MM.1S (cell line): ENCODE measurements at regions not wholly inside any gene's neighbourhood (a gene's known extent, or its start where the extent isn't known, plus 50 kb on each side); places are given as distances from the start of the nearest gene placed in this dataset.

Experiments used
- DNase-seq: peaks from one replicate; pipeline ENCODE4 v3.0.0-alpha.2; 2015
- H2AFZ ChIP-seq: fragments of 300-600 bp; sonication (generic); 2 replicates; pipeline ENCODE4 v1.6.0; 2016; ENCODE audit warnings: antibody characterized with exemption, low read length
- H3F3A ChIP-seq: fragments of 300-600 bp; sonication (generic); 2 replicates; pipeline ENCODE4 v1.6.1; 2016; ENCODE audit warnings: mild to moderate bottlenecking, antibody characterized with exemption, low read length, moderate library complexity, mixed read lengths; ENCODE audit not compliant: insufficient read depth
- H3K27ac ChIP-seq: fragments of 300-600 bp; sonication (generic); 2 replicates; pipeline ENCODE4 v1.5.1; 2016; ENCODE audit warnings: mild to moderate bottlenecking, low read length
- H3K27me3 ChIP-seq: fragments of 300-600 bp; sonication (generic); replicated peaks from 2 replicates; pipeline ENCODE4 v1.6.0; 2016; ENCODE audit warnings: low read length; ENCODE audit not compliant: insufficient read depth
- H3K36me3 ChIP-seq: fragments of 300-600 bp; sonication (generic); replicated peaks from 2 replicates; pipeline ENCODE4 v1.6.1; 2016; ENCODE audit warnings: mild to moderate bottlenecking, low read length, mixed read lengths; ENCODE audit not compliant: insufficient read depth
- H3K4me1 ChIP-seq: fragments of 300-600 bp; sonication (generic); 2 replicates; pipeline ENCODE4 v1.6.1; 2016; ENCODE audit warnings: low read length, mixed read lengths
- H3K4me2 ChIP-seq: fragments of 300-600 bp; sonication (generic); 2 replicates; pipeline ENCODE4 v1.6.0; 2016; ENCODE audit warnings: low read depth, low read length
- H3K4me3 ChIP-seq: fragments of 300-600 bp; sonication (generic); 2 replicates; pipeline ENCODE4 v1.5.1; 2016; ENCODE audit warnings: low read length, mixed read lengths
- H3K79me2 ChIP-seq: fragments of 300-600 bp; sonication (generic); 2 replicates; pipeline ENCODE4 v1.6.1; 2016; ENCODE audit warnings: mixed run types, low read length, mixed read lengths
- H3K9ac ChIP-seq: fragments of 300-600 bp; sonication (generic); 2 replicates; pipeline ENCODE4 v1.6.1; 2016; ENCODE audit warnings: low read length, mixed read lengths
- H3K9me2 ChIP-seq: fragments of 300-600 bp; sonication (generic); replicated peaks from 2 replicates; pipeline ENCODE4 v1.6.1; 2016; ENCODE audit warnings: mild to moderate bottlenecking, low read length, mixed read lengths; ENCODE audit not compliant: insufficient read depth
- H3K9me3 ChIP-seq: fragments of 300-600 bp; sonication (generic); replicated peaks from 2 replicates; pipeline ENCODE4 v1.6.1; 2016; ENCODE audit warnings: mild to moderate bottlenecking, low read length, mixed read lengths; ENCODE audit not compliant: insufficient read depth
- H4K20me1 ChIP-seq: fragments of 300-600 bp; sonication (generic); 2 replicates; pipeline ENCODE4 v1.6.1; 2016; ENCODE audit warnings: mild to moderate bottlenecking, low read length, moderate library complexity, mixed read lengths; ENCODE audit not compliant: insufficient read depth
- CTCF ChIP-seq: fragments of 300-600 bp; sonication (generic); IDR thresholded peaks from 2 replicates; pipeline ENCODE4 v1.5.1; 2016; ENCODE audit warnings: antibody characterized with exemption, low read length, mixed read lengths
- EZH2 ChIP-seq: fragments of 300-600 bp; sonication (generic); optimal IDR thresholded peaks from 2 replicates; pipeline ENCODE3; 2017; ENCODE audit warnings: low read depth, mild to moderate bottlenecking, antibody characterized with exemption, low read length, mixed read lengths
- EZH2phosphoT487 ChIP-seq: fragments of 300-600 bp; sonication (generic); IDR thresholded peaks from 2 replicates; pipeline ENCODE4 v1.6.1; 2018; ENCODE audit warnings: antibody characterized with exemption, low read length

- no peak overlapping the region for H3K4me2 ChIP-seq
- H3K9me2 ChIP-seq = no peaks in the 10 kb centered on the region
- no peak overlapping the region for H3K27ac ChIP-seq
- no peak overlapping the region for H2AFZ ChIP-seq
- no peaks in the 10 kb centered on the region for H3K27me3 ChIP-seq
- no peaks in the 10 kb centered on the region for H3K79me2 ChIP-seq
- TF ChIP-seq EZH2phosphoT487 = no peak
- TF ChIP-seq CTCF = no peak
- TF ChIP-seq EZH2 = no peak
- no peaks in the 10 kb centered on the region for H3K4me1 ChIP-seq
- H3K36me3 ChIP-seq = no peaks in the 10 kb centered on the region
- no peak overlapping the region for H3K9ac ChIP-seq
- H3K4me3 ChIP-seq = no peak overlapping the region
- no peaks in the 10 kb centered on the region for H3F3A ChIP-seq
- DNase-seq = no peak
- H3K9me3 ChIP-seq = no peaks in the 10 kb centered on the region
- no peaks in the 10 kb centered on the region for H4K20me1 ChIP-seq
Measured at GRCh38 chr2:30355306-30355705, 91.7 kb upstream of the LCLAT1 start.

- no peak overlapping the region for H3K4me3 ChIP-seq
Measured at GRCh38 chr2:30356071-30356470, 91.0 kb upstream of the LCLAT1 start.

GRCh38 chr2:30356776-30357175 is 90.3 kb upstream of the LCLAT1 start:
- no peaks in the 10 kb centered on the region for H4K20me1 ChIP-seq
- TF ChIP-seq CTCF (no peak), EZH2 (no peak), EZH2phosphoT487 (no peak)
- no peaks in the 10 kb centered on the region for H3K79me2 ChIP-seq
- H2AFZ ChIP-seq = no peak overlapping the region
- H3K9me3 ChIP-seq = no peaks in the 10 kb centered on the region
- no peaks in the 10 kb centered on the region for H3K4me1 ChIP-seq
- no peaks in the 10 kb centered on the region for H3K36me3 ChIP-seq
- no peaks in the 10 kb centered on the region for H3K9me2 ChIP-seq
- no peak for DNase-seq
- H3K27ac ChIP-seq = no peak overlapping the region
- no peak overlapping the region for H3K9ac ChIP-seq
- no peak overlapping the region for H3K4me2 ChIP-seq
- H3K27me3 ChIP-seq = no peaks in the 10 kb centered on the region
- no peak overlapping the region for H3K4me3 ChIP-seq
- H3F3A ChIP-seq = no peaks in the 10 kb centered on the region

More at GRCh38 chr2:30356071-30356470, 91.0 kb upstream of the LCLAT1 start:
- Histone ChIP-seq H3K27me3 (no peaks in the 10 kb centered on the region), H3K9me2 (no peaks in the 10 kb centered on the region), H3K27ac (no peak overlapping the region), H3K4me1 (no peaks in the 10 kb centered on the region), H3K9ac (no peak overlapping the region), H3K4me2 (no peak overlapping the region), H4K20me1 (no peaks in the 10 kb centered on the region), H3K9me3 (no peaks in the 10 kb centered on the region), H3K36me3 (no peaks in the 10 kb centered on the region), H2AFZ (no peak overlapping the region), H3K79me2 (no peaks in the 10 kb centered on the region), H3F3A (no peaks in the 10 kb centered on the region)
- DNase-seq = no peak
- TF ChIP-seq CTCF (no peak), EZH2phosphoT487 (no peak), EZH2 (no peak)
